ENCODE measurements at regions not wholly inside any gene's neighbourhood (a gene's known extent, or its start where the extent isn't known, plus 50 kb on each side); places are given as distances from the start of the nearest gene placed in this dataset.

DNA sequence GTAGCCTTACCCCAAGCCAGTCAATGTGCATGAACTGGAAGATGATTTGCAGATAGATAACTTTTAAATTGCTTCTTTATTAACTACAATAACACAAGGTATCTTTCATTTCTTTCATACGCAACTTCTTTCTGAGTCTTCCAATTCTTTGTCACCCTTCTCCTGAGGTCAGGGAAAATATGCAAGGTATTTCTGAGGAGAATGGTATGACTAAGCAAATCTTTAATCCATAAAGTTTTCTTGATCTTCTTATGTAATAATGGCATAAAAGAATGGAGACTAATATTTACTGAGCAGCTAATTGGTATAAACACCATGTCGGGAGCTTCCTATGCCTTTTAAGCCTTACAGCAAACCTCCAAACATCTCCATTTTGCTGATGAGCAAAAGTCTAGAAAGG lies 438.9 kb downstream of the KCNJ2 start:
- Mint-ChIP-seq H3K4me1 (peaks cover 21% of the 10 kb centered on the region), H3K27ac (no peak overlapping the region), H3K27me3 (ENCODE audit: low read depth) (no peaks in the 10 kb centered on the region), H3K36me3 (no peaks in the 10 kb centered on the region), H3K9me3 (no peaks in the 10 kb centered on the region), H3K4me3 (no peak overlapping the region)
- TF ChIP-seq GTF2I (CRISPR knock-in tag; conservative IDR thresholded peaks at IDR 0.05) (no peak), TEAD1 (CRISPR knock-in tag; IDR thresholded peaks at IDR 0.05) (no peak), SP1 (CRISPR knock-in tag; conservative IDR thresholded peaks at IDR 0.05) (no peak), ZNF219 (CRISPR knock-in tag; IDR thresholded peaks at IDR 0.05; ENCODE audit: borderline replicate concordance) (no peak)
- TF ChIP-seq, protein P1, sequence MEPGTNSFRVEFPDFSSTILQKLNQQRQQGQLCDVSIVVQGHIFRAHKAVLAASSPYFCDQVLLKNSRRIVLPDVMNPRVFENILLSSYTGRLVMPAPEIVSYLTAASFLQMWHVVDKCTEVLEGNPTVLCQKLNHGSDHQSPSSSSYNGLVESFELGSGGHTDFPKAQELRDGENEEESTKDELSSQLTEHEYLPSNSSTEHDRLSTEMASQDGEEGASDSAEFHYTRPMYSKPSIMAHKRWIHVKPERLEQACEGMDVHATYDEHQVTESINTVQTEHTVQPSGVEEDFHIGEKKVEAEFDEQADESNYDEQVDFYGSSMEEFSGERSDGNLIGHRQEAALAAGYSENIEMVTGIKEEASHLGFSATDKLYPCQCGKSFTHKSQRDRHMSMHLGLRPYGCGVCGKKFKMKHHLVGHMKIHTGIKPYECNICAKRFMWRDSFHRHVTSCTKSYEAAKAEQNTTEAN (CRISPR knock-in tag; IDR thresholded peaks at IDR 0.05) = no peak
- TF ChIP-seq, protein P2, sequence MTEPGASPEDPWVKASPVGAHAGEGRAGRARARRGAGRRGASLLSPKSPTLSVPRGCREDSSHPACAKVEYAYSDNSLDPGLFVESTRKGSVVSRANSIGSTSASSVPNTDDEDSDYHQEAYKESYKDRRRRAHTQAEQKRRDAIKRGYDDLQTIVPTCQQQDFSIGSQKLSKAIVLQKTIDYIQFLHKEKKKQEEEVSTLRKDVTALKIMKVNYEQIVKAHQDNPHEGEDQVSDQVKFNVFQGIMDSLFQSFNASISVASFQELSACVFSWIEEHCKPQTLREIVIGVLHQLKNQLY (CRISPR knock-in tag; IDR thresholded peaks at IDR 0.05) = no peak
- TF ChIP-seq, protein P3, sequence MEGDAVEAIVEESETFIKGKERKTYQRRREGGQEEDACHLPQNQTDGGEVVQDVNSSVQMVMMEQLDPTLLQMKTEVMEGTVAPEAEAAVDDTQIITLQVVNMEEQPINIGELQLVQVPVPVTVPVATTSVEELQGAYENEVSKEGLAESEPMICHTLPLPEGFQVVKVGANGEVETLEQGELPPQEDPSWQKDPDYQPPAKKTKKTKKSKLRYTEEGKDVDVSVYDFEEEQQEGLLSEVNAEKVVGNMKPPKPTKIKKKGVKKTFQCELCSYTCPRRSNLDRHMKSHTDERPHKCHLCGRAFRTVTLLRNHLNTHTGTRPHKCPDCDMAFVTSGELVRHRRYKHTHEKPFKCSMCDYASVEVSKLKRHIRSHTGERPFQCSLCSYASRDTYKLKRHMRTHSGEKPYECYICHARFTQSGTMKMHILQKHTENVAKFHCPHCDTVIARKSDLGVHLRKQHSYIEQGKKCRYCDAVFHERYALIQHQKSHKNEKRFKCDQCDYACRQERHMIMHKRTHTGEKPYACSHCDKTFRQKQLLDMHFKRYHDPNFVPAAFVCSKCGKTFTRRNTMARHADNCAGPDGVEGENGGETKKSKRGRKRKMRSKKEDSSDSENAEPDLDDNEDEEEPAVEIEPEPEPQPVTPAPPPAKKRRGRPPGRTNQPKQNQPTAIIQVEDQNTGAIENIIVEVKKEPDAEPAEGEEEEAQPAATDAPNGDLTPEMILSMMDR (IDR thresholded peaks at IDR 0.05) = no peak
- TF ChIP-seq, protein P4, sequence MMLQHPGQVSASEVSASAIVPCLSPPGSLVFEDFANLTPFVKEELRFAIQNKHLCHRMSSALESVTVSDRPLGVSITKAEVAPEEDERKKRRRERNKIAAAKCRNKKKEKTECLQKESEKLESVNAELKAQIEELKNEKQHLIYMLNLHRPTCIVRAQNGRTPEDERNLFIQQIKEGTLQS (CRISPR knock-in tag; conservative IDR thresholded peaks at IDR 0.05) = no peak
- TF ChIP-seq, protein P5, sequence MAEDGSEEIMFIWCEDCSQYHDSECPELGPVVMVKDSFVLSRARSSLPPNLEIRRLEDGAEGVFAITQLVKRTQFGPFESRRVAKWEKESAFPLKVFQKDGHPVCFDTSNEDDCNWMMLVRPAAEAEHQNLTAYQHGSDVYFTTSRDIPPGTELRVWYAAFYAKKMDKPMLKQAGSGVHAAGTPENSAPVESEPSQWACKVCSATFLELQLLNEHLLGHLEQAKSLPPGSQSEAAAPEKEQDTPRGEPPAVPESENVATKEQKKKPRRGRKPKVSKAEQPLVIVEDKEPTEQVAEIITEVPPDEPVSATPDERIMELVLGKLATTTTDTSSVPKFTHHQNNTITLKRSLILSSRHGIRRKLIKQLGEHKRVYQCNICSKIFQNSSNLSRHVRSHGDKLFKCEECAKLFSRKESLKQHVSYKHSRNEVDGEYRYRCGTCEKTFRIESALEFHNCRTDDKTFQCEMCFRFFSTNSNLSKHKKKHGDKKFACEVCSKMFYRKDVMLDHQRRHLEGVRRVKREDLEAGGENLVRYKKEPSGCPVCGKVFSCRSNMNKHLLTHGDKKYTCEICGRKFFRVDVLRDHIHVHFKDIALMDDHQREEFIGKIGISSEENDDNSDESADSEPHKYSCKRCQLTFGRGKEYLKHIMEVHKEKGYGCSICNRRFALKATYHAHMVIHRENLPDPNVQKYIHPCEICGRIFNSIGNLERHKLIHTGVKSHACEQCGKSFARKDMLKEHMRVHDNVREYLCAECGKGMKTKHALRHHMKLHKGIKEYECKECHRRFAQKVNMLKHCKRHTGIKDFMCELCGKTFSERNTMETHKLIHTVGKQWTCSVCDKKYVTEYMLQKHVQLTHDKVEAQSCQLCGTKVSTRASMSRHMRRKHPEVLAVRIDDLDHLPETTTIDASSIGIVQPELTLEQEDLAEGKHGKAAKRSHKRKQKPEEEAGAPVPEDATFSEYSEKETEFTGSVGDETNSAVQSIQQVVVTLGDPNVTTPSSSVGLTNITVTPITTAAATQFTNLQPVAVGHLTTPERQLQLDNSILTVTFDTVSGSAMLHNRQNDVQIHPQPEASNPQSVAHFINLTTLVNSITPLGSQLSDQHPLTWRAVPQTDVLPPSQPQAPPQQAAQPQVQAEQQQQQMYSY (CRISPR knock-in tag; IDR thresholded peaks at IDR 0.05) = no peak
- DNase-seq (ENCODE audit: low spot score) (no peak), ATAC-seq (no peak)
- ChIA-PET POLR2A (no interaction called here), CTCF (no interaction called here)

DNA sequence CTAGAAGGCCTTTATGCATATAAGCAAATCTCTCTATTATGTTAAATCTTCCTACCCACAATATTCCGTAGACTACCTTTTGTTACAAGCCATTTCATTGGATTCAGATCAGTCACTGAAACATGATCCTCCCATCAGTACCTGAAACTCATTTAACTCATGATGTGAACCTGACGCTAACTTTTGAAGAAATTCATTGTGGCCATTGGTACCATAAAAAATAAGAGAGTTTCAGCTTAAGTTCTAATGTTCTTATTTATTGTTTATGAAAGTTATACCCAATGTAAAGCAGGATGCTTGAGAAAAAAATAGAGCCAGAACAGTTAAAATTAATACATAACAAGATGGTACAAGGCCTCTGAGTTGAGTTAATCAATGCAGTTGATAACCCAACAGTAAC lies 439.6 kb downstream of the KCNJ2 start:
- Mint-ChIP-seq H3K27me3 (ENCODE audit: low read depth) (no peaks in the 10 kb centered on the region), H3K4me3 (no peak overlapping the region), H3K4me1 (peaks cover 21% of the 10 kb centered on the region), H3K9me3 (no peaks in the 10 kb centered on the region), H3K27ac (no peak overlapping the region; the same call in 1 of the 2 replicates), H3K36me3 (no peaks in the 10 kb centered on the region)
- ATAC-seq (no peak), DNase-seq (ENCODE audit: low spot score) (no peak)
- ChIA-PET POLR2A (no interaction called here), CTCF (no interaction called here)
- TF ChIP-seq NFYB (CRISPR knock-in tag; conservative IDR thresholded peaks at IDR 0.05; ENCODE audit: low read depth) (no peak), CBFB (CRISPR knock-in tag; IDR thresholded peaks at IDR 0.05; ENCODE audit: low read depth) (no peak), ZNF317 (CRISPR knock-in tag; IDR thresholded peaks at IDR 0.05; ENCODE audit: borderline replicate concordance, low read depth) (no peak), SMAD3 (CRISPR knock-in tag; IDR thresholded peaks at IDR 0.05; ENCODE audit: borderline replicate concordance) (no peak), ZNF232 (CRISPR knock-in tag; IDR thresholded peaks at IDR 0.05) (no peak)
- TF ChIP-seq, protein P6, sequence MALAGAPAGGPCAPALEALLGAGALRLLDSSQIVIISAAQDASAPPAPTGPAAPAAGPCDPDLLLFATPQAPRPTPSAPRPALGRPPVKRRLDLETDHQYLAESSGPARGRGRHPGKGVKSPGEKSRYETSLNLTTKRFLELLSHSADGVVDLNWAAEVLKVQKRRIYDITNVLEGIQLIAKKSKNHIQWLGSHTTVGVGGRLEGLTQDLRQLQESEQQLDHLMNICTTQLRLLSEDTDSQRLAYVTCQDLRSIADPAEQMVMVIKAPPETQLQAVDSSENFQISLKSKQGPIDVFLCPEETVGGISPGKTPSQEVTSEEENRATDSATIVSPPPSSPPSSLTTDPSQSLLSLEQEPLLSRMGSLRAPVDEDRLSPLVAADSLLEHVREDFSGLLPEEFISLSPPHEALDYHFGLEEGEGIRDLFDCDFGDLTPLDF (CRISPR knock-in tag; IDR thresholded peaks at IDR 0.05) = no peak
- TF ChIP-seq, protein P7, sequence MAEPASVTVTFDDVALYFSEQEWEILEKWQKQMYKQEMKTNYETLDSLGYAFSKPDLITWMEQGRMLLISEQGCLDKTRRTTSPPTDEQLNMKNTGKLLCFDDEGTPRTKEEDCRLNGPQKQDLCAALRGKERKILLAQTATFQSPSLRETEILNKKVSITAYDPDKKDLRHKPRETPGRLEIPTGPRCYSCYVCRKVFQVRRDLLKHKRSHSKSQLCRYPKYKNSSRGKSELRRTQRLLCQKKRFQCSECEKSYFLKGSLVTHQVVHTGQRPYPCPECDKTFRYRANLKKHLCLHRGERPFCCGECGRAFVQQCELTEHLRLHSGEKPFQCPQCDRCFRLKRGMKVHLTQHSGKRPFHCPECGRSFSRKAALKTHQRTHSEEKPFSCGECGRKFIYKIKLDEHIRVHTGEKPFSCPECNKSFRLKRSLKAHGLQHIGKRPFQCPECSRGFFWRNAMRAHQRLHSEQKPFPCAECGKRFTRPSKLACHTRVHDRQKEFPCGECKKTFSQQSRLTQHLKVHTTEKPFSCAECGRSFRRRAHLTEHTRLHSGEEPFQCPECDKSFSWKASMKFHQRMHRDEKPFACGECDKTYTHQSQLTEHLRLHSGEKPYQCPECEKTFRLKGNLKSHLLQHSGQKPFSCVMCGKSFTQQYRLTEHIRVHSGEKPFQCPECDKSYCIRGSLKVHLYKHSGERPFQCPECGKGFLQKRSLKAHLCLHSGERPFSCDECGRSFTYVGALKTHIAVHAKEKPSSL (CRISPR knock-in tag; conservative IDR thresholded peaks at IDR 0.05) = no peak
- TF ChIP-seq, protein P8, sequence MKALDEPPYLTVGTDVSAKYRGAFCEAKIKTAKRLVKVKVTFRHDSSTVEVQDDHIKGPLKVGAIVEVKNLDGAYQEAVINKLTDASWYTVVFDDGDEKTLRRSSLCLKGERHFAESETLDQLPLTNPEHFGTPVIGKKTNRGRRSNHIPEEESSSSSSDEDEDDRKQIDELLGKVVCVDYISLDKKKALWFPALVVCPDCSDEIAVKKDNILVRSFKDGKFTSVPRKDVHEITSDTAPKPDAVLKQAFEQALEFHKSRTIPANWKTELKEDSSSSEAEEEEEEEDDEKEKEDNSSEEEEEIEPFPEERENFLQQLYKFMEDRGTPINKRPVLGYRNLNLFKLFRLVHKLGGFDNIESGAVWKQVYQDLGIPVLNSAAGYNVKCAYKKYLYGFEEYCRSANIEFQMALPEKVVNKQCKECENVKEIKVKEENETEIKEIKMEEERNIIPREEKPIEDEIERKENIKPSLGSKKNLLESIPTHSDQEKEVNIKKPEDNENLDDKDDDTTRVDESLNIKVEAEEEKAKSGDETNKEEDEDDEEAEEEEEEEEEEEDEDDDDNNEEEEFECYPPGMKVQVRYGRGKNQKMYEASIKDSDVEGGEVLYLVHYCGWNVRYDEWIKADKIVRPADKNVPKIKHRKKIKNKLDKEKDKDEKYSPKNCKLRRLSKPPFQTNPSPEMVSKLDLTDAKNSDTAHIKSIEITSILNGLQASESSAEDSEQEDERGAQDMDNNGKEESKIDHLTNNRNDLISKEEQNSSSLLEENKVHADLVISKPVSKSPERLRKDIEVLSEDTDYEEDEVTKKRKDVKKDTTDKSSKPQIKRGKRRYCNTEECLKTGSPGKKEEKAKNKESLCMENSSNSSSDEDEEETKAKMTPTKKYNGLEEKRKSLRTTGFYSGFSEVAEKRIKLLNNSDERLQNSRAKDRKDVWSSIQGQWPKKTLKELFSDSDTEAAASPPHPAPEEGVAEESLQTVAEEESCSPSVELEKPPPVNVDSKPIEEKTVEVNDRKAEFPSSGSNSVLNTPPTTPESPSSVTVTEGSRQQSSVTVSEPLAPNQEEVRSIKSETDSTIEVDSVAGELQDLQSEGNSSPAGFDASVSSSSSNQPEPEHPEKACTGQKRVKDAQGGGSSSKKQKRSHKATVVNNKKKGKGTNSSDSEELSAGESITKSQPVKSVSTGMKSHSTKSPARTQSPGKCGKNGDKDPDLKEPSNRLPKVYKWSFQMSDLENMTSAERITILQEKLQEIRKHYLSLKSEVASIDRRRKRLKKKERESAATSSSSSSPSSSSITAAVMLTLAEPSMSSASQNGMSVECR (CRISPR knock-in tag; IDR thresholded peaks at IDR 0.05; ENCODE audit: borderline replicate concordance) = no peak
- TF ChIP-seq, protein P9, sequence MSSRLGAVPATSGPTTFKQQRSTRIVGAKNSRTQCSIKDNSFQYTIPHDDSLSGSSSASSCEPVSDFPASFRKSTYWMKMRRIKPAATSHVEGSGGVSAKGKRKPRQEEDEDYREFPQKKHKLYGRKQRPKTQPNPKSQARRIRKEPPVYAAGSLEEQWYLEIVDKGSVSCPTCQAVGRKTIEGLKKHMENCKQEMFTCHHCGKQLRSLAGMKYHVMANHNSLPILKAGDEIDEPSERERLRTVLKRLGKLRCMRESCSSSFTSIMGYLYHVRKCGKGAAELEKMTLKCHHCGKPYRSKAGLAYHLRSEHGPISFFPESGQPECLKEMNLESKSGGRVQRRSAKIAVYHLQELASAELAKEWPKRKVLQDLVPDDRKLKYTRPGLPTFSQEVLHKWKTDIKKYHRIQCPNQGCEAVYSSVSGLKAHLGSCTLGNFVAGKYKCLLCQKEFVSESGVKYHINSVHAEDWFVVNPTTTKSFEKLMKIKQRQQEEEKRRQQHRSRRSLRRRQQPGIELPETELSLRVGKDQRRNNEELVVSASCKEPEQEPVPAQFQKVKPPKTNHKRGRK (CRISPR knock-in tag; IDR thresholded peaks at IDR 0.05; ENCODE audit: borderline replicate concordance) = no peak
